ENCODE measurements at regions not wholly inside any gene's neighbourhood (a gene's known extent, or its start where the extent isn't known, plus 50 kb on each side); places are given as distances from the start of the nearest gene placed in this dataset.
A peak's percentile ranks its signal among the peaks of the same experiment; 100 is the strongest.
"Not testable (repeated sequence)": the region's sequence is repeated elsewhere in the genome, so short reads cannot be mapped to it uniquely, and the experiment has no call there.

GRCh38 chr21:36223451-36223850 lies 66.8 kb downstream of the DOP1B start:
- no peaks in the 10 kb centered on the region for H3K4me1 ChIP-seq
- no peak for TF ChIP-seq Cebpa-rat (IDR thresholded peaks at IDR 0.05)
- no peak overlapping the region for H3K27ac ChIP-seq
- no peak overlapping the region for H3K9ac ChIP-seq
- no peak overlapping the region for H3K4me2 ChIP-seq
- H3K9me3 ChIP-seq: no peaks in the 10 kb centered on the region
- no peak overlapping the region for H3K4me3 ChIP-seq
- H4K20me1 ChIP-seq: no peaks in the 10 kb centered on the region
- no peaks in the 10 kb centered on the region for H3K27me3 ChIP-seq
- H3K36me3 ChIP-seq: peaks cover 58% of the 10 kb centered on the region

GRCh38 chr21:36229181-36229580 lies 72.6 kb downstream of the DOP1B start:
- H3K27me3 ChIP-seq: no peaks in the 10 kb centered on the region
- peaks cover 71% of the 10 kb centered on the region for H3K36me3 ChIP-seq
- no peak for TF ChIP-seq Cebpa-rat (IDR thresholded peaks at IDR 0.05)
- H3K4me1 ChIP-seq: no peaks in the 10 kb centered on the region
- H4K20me1 ChIP-seq: no peaks in the 10 kb centered on the region
- no peak overlapping the region for H3K27ac ChIP-seq
- no peaks in the 10 kb centered on the region for H3K9me3 ChIP-seq
- no peak overlapping the region for H3K9ac ChIP-seq
- no peak overlapping the region for H3K4me3 ChIP-seq
- no peak overlapping the region for H3K4me2 ChIP-seq

- H3K9me3 ChIP-seq, H3K4me2 ChIP-seq, H4K20me1 ChIP-seq, H3K9ac ChIP-seq, H3K27ac ChIP-seq, H3K4me3 ChIP-seq, H3K27me3 ChIP-seq: not testable (repeated sequence)
- Histone ChIP-seq H3K4me1 (peaks cover 12% of the 10 kb centered on the region), H3K36me3 (peaks cover 52% of the 10 kb centered on the region)
These were observed 74.8 kb downstream of the DOP1B start for GRCh38 chr21:36231444-36231843.

GRCh38 chr21:36232641-36233040 lies 76.0 kb downstream of the DOP1B start:
- peaks cover 17% of the 10 kb centered on the region for H4K20me1 ChIP-seq
- no peak overlapping the region for H3K27ac ChIP-seq
- no peaks in the 10 kb centered on the region for H3K9me3 ChIP-seq
- TF ChIP-seq Cebpa-rat (IDR thresholded peaks at IDR 0.05): no peak
- no peaks in the 10 kb centered on the region for H3K27me3 ChIP-seq
- no peak overlapping the region for H3K4me2 ChIP-seq
- no peak overlapping the region for H3K4me3 ChIP-seq
- H3K36me3 ChIP-seq: peaks cover 54% of the 10 kb centered on the region
- H3K9ac ChIP-seq: no peak overlapping the region
- peaks cover 17% of the 10 kb centered on the region for H3K4me1 ChIP-seq

- Histone ChIP-seq H3K9ac (no peak overlapping the region), H3K27me3 (no peaks in the 10 kb centered on the region), H4K20me1 (peaks cover 17% of the 10 kb centered on the region), H3K9me3 (no peaks in the 10 kb centered on the region), H3K27ac (no peak overlapping the region), H3K4me2 (no peak overlapping the region; the same call in 1 of the 2 replicates), H3K36me3 (peaks cover 60% of the 10 kb centered on the region), H3K4me1 (peaks cover 17% of the 10 kb centered on the region), H3K4me3 (no peak overlapping the region)
- no peak for TF ChIP-seq Cebpa-rat (IDR thresholded peaks at IDR 0.05)
These were observed 78.5 kb downstream of the DOP1B start for GRCh38 chr21:36235058-36235582.

- no peaks in the 10 kb centered on the region for H3K27me3 ChIP-seq
- H3K4me2 ChIP-seq: peak overlapping the region; percentile 64
- no peaks in the 10 kb centered on the region for H3K9me3 ChIP-seq
- TF ChIP-seq Cebpa-rat (IDR thresholded peaks at IDR 0.05): no peak
- peaks cover 17% of the 10 kb centered on the region for H4K20me1 ChIP-seq
- no peak overlapping the region for H3K27ac ChIP-seq
- H3K4me3 ChIP-seq: no peak overlapping the region
- peaks cover 17% of the 10 kb centered on the region for H3K4me1 ChIP-seq
- H3K9ac ChIP-seq: no peak overlapping the region
- H3K36me3 ChIP-seq: peaks cover 49% of the 10 kb centered on the region
These were observed 79.6 kb downstream of the DOP1B start for GRCh38 chr21:36236052-36236730.

- H4K20me1 ChIP-seq: peaks cover 17% of the 10 kb centered on the region
- no peak overlapping the region for H3K9ac ChIP-seq
- peaks cover 17% of the 10 kb centered on the region for H3K4me1 ChIP-seq
- peaks cover 41% of the 10 kb centered on the region for H3K36me3 ChIP-seq
- no peak overlapping the region for H3K27ac ChIP-seq
- H3K9me3 ChIP-seq: no peaks in the 10 kb centered on the region
- TF ChIP-seq Cebpa-rat (IDR thresholded peaks at IDR 0.05): no peak
- H3K27me3 ChIP-seq: no peaks in the 10 kb centered on the region
- no peak overlapping the region for H3K4me3 ChIP-seq
- H3K4me2 ChIP-seq: no peak overlapping the region
These were observed 80.8 kb downstream of the DOP1B start for GRCh38 chr21:36237441-36237840.

GRCh38 chr21:36239585-36239984 lies 80.4 kb upstream of the MORC3 start:
- no peak overlapping the region for H3K27ac ChIP-seq
- TF ChIP-seq Cebpa-rat (IDR thresholded peaks at IDR 0.05): no peak

GRCh38 chr21:36241717-36242116 lies 78.3 kb upstream of the MORC3 start:
- Histone ChIP-seq H3K27me3 (no peaks in the 10 kb centered on the region), H3K36me3 (peaks cover 59% of the 10 kb centered on the region), H3K4me1 (peaks cover 2% of the 10 kb centered on the region), H3K27ac (no peak overlapping the region), H3K9me3 (no peaks in the 10 kb centered on the region), H4K20me1 (peaks cover 8% of the 10 kb centered on the region; the same call in 1 of the 2 replicates), H3K4me3 (no peak overlapping the region), H3K4me2 (no peak overlapping the region), H3K9ac (no peak overlapping the region)
- TF ChIP-seq Cebpa-rat (IDR thresholded peaks at IDR 0.05): no peak

More at GRCh38 chr21:36239585-36239984, 80.4 kb upstream of the MORC3 start:
- Histone ChIP-seq H3K4me1 (peaks cover 17% of the 10 kb centered on the region), H3K36me3 (peaks cover 40% of the 10 kb centered on the region), H3K27me3 (no peaks in the 10 kb centered on the region), H4K20me1 (peaks cover 17% of the 10 kb centered on the region), H3K9me3 (no peaks in the 10 kb centered on the region), H3K9ac (no peak overlapping the region), H3K4me2 (no peak overlapping the region), H3K4me3 (no peak overlapping the region)

- no peaks in the 10 kb centered on the region for H3K27me3 ChIP-seq
- H3K4me2 ChIP-seq: no peak overlapping the region
- H3K27ac ChIP-seq: no peak overlapping the region
- no peak for TF ChIP-seq Cebpa-rat (IDR thresholded peaks at IDR 0.05)
- H3K9ac ChIP-seq: no peak overlapping the region
- peaks cover 70% of the 10 kb centered on the region for H3K36me3 ChIP-seq
- no peaks in the 10 kb centered on the region for H4K20me1 ChIP-seq
- no peak overlapping the region for H3K4me3 ChIP-seq
- H3K4me1 ChIP-seq: no peaks in the 10 kb centered on the region
- no peaks in the 10 kb centered on the region for H3K9me3 ChIP-seq
These were observed 74.9 kb upstream of the MORC3 start for GRCh38 chr21:36245115-36245514.
